ENCODE measurements at regions not wholly inside any gene's neighbourhood (a gene's known extent, or its start where the extent isn't known, plus 50 kb on each side); places are given as distances from the start of the nearest gene placed in this dataset.

DNA sequence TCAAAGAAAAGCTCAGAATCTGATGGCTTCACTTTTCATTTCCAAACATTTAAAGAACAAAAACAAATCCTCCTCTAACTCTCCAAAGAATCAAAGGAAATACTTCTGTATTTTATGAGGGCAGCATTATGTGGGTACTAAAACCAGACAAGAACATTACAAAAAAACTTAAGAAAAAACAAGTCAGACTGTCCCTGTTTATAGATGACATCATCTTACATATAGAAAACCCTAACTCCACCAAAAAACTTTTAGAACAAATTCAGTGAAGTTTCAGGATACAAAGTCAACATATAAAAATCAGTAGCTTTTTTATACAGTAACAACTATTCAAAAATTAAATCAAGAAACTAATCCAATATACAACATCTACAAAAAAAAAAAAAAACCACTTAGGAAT, 136.2 kb downstream of the PJA2 start:
- POLR2A ChIA-PET: no interaction called here
- Histone ChIP-seq H3K9me3 (ENCODE audit: control insufficient read depth, insufficient read depth, low read depth, low read length) (no peaks in the 10 kb centered on the region), H3K4me1 (ENCODE audit: control insufficient read depth, insufficient read depth, low read length) (no peaks in the 10 kb centered on the region), H3K36me3 (ENCODE audit: control insufficient read depth in 2 of 2, insufficient read depth in 1 of 2, low read length in 2 of 2) (no peaks in the 10 kb centered on the region), H3K4me3 (ENCODE audit: low read depth, low read length) (no peak overlapping the region), H3K27ac (ENCODE audit: extremely low read depth, low read depth, low read length) (no peak overlapping the region)
- TF ChIP-seq ZNF843 (tag by site-specific recombination; IDR thresholded peaks at IDR 0.05) (no peak), ZSCAN23 (tag by site-specific recombination; IDR thresholded peaks at IDR 0.05) (no peak), YY2 (tag by site-specific recombination; IDR thresholded peaks at IDR 0.05) (no peak), ZNF214 (tag by site-specific recombination; IDR thresholded peaks at IDR 0.05; ENCODE audit: borderline replicate concordance) (no peak)
- TF ChIP-seq, protein P1, sequence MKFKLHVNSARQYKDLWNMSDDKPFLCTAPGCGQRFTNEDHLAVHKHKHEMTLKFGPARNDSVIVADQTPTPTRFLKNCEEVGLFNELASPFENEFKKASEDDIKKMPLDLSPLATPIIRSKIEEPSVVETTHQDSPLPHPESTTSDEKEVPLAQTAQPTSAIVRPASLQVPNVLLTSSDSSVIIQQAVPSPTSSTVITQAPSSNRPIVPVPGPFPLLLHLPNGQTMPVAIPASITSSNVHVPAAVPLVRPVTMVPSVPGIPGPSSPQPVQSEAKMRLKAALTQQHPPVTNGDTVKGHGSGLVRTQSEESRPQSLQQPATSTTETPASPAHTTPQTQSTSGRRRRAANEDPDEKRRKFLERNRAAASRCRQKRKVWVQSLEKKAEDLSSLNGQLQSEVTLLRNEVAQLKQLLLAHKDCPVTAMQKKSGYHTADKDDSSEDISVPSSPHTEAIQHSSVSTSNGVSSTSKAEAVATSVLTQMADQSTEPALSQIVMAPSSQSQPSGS (tag by site-specific recombination; IDR thresholded peaks at IDR 0.05; ENCODE audit: low read depth): peak; percentile 80; the same call in 1 of the 2 replicates
- TF ChIP-seq, protein P2, sequence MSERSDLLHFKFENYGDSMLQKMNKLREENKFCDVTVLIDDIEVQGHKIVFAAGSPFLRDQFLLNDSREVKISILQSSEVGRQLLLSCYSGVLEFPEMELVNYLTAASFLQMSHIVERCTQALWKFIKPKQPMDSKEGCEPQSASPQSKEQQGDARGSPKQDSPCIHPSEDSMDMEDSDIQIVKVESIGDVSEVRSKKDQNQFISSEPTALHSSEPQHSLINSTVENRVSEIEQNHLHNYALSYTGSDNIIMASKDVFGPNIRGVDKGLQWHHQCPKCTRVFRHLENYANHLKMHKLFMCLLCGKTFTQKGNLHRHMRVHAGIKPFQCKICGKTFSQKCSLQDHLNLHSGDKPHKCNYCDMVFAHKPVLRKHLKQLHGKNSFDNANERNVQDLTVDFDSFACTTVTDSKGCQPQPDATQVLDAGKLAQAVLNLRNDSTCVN (tag by site-specific recombination; optimal IDR thresholded peaks at IDR 0.05): no peak
- CTCF ChIA-PET: interaction anchor here (0.6 kb wide), 1 partner anchor 12 kb away, joined by 7 read pairs; no protein-coding TSS in a partner anchor

DNA sequence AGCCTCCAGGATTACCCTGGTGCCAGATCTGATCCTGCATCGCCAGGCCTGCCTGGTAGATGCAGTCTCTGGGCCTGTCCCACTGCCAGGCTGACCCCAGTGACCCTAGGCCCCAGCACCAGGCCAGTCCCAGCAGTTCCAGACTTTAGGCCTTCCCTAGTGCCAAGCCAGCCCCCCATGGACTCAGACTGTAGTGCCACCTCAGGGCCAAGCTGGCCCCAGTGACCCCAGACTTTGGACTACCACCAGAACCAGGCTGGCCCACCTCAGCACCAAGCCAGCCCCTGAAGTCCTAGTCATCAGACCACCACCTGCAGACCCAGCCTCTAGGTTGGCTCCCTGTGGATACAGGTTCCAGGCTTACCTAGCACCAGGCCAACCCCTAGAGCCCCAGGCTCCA, 142.5 kb downstream of the PJA2 start:
- H3K27ac ChIP-seq (ENCODE audit: extremely low read depth, low read depth, low read length): no peak overlapping the region
- ChIA-PET CTCF (no interaction called here), POLR2A (no interaction called here)
- no peaks in the 10 kb centered on the region for H3K9me3 ChIP-seq (ENCODE audit: control insufficient read depth, insufficient read depth, low read depth, low read length)
- no peaks in the 10 kb centered on the region for H3K36me3 ChIP-seq (ENCODE audit: control insufficient read depth in 2 of 2, insufficient read depth in 1 of 2, low read length in 2 of 2)
- TF ChIP-seq, protein P3, sequence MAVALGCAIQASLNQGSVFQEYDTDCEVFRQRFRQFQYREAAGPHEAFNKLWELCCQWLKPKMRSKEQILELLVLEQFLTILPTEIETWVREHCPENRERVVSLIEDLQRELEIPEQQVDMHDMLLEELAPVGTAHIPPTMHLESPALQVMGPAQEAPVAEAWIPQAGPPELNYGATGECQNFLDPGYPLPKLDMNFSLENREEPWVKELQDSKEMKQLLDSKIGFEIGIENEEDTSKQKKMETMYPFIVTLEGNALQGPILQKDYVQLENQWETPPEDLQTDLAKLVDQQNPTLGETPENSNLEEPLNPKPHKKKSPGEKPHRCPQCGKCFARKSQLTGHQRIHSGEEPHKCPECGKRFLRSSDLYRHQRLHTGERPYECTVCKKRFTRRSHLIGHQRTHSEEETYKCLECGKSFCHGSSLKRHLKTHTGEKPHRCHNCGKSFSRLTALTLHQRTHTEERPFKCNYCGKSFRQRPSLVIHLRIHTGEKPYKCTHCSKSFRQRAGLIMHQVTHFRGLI (tag by site-specific recombination; IDR thresholded peaks at IDR 0.05): no peak
- no peak for TF ChIP-seq ZNF623 (tag by site-specific recombination; IDR thresholded peaks at IDR 0.05)
- TF ChIP-seq, protein P4, sequence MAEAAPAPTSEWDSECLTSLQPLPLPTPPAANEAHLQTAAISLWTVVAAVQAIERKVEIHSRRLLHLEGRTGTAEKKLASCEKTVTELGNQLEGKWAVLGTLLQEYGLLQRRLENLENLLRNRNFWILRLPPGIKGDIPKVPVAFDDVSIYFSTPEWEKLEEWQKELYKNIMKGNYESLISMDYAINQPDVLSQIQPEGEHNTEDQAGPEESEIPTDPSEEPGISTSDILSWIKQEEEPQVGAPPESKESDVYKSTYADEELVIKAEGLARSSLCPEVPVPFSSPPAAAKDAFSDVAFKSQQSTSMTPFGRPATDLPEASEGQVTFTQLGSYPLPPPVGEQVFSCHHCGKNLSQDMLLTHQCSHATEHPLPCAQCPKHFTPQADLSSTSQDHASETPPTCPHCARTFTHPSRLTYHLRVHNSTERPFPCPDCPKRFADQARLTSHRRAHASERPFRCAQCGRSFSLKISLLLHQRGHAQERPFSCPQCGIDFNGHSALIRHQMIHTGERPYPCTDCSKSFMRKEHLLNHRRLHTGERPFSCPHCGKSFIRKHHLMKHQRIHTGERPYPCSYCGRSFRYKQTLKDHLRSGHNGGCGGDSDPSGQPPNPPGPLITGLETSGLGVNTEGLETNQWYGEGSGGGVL (tag by site-specific recombination; IDR thresholded peaks at IDR 0.05): no peak
- TF ChIP-seq BCL11A (tag by site-specific recombination; IDR thresholded peaks at IDR 0.05; ENCODE audit: low read depth): no peak
- TF ChIP-seq ZNF785 (tag by site-specific recombination; IDR thresholded peaks at IDR 0.05): no peak
- TF ChIP-seq ZNF776 (tag by site-specific recombination; IDR thresholded peaks at IDR 0.05; ENCODE audit: borderline replicate concordance): no peak
- no peak for TF ChIP-seq ZNF843 (tag by site-specific recombination; IDR thresholded peaks at IDR 0.05)
- TF ChIP-seq ZBTB17 (tag by site-specific recombination; IDR thresholded peaks at IDR 0.05): no peak
- TF ChIP-seq, protein P5, sequence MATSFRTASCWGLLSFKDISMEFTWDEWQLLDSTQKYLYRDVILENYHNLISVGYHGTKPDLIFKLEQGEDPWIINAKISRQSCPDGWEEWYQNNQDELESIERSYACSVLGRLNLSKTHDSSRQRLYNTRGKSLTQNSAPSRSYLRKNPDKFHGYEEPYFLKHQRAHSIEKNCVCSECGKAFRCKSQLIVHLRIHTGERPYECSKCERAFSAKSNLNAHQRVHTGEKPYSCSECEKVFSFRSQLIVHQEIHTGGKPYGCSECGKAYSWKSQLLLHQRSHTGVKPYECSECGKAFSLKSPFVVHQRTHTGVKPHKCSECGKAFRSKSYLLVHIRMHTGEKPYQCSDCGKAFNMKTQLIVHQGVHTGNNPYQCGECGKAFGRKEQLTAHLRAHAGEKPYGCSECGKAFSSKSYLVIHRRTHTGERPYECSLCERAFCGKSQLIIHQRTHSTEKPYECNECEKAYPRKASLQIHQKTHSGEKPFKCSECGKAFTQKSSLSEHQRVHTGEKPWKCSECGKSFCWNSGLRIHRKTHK (tag by site-specific recombination; IDR thresholded peaks at IDR 0.05): no peak
- H3K4me1 ChIP-seq (ENCODE audit: control insufficient read depth, insufficient read depth, low read length): no peaks in the 10 kb centered on the region
- no peak overlapping the region for H3K4me3 ChIP-seq (ENCODE audit: low read depth, low read length)

DNA sequence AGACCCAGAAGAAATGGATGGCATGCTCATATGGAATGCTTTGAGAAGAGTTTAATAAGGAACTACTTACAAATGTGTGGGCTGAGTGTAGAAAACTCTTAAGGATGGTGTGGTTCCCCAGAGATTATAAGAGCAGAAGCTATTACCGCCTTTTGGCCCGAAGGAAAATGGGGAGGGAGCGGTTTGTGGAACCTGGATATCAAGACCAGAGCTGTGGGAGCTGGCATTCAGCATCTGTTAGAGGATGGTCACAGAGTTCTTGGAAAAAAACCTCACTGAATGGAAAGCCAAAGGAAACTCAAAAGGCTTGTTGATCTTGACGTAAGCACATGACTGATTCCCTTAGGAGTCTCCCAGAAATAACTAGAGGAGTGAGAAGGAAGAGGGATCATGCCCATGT, 151.0 kb downstream of the PJA2 start:
- H3K27ac ChIP-seq (ENCODE audit: extremely low read depth, low read depth, low read length): no peak overlapping the region
- H3K4me3 ChIP-seq (ENCODE audit: low read depth, low read length): no peak overlapping the region
- TF ChIP-seq ZNF776 (tag by site-specific recombination; IDR thresholded peaks at IDR 0.05; ENCODE audit: borderline replicate concordance) (no peak), ZXDB (tag by site-specific recombination; IDR thresholded peaks at IDR 0.05) (no peak), ZNF558 (tag by site-specific recombination; IDR thresholded peaks at IDR 0.05) (no peak), ZNF514 (tag by site-specific recombination; IDR thresholded peaks at IDR 0.05) (no peak), ZNF426 (tag by site-specific recombination; IDR thresholded peaks at IDR 0.05) (no peak)
- TF ChIP-seq, protein P6, sequence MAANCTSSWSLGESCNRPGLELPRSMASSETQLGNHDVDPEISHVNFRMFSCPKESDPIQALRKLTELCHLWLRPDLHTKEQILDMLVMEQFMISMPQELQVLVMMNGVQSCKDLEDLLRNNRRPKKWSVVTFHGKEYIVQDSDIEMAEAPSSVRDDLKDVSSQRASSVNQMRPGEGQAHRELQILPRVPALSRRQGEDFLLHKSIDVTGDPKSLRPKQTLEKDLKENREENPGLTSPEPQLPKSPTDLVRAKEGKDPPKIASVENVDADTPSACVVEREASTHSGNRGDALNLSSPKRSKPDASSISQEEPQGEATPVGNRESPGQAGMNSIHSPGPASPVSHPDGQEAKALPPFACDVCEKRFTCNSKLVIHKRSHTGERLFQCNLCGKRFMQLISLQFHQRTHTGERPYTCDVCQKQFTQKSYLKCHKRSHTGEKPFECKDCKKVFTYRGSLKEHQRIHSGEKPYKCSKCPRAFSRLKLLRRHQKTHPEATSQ (tag by site-specific recombination; IDR thresholded peaks at IDR 0.05): no peak
- CTCF ChIA-PET: no interaction called here
- H3K36me3 ChIP-seq (ENCODE audit: control insufficient read depth in 2 of 2, insufficient read depth in 1 of 2, low read length in 2 of 2): no peaks in the 10 kb centered on the region
- POLR2A ChIA-PET: no interaction called here
- no peaks in the 10 kb centered on the region for H3K4me1 ChIP-seq (ENCODE audit: control insufficient read depth, insufficient read depth, low read length)
- no peaks in the 10 kb centered on the region for H3K9me3 ChIP-seq (ENCODE audit: control insufficient read depth, insufficient read depth, low read depth, low read length)

Data from HEK293 (cell line).